ENCODE measurements at regions not wholly inside any gene's neighbourhood (a gene's known extent, or its start where the extent isn't known, plus 50 kb on each side); places are given as distances from the start of the nearest gene placed in this dataset.
"Not testable (repeated sequence)": the region's sequence is repeated elsewhere in the genome, so short reads cannot be mapped to it uniquely, and the experiment has no call there.

DNA sequence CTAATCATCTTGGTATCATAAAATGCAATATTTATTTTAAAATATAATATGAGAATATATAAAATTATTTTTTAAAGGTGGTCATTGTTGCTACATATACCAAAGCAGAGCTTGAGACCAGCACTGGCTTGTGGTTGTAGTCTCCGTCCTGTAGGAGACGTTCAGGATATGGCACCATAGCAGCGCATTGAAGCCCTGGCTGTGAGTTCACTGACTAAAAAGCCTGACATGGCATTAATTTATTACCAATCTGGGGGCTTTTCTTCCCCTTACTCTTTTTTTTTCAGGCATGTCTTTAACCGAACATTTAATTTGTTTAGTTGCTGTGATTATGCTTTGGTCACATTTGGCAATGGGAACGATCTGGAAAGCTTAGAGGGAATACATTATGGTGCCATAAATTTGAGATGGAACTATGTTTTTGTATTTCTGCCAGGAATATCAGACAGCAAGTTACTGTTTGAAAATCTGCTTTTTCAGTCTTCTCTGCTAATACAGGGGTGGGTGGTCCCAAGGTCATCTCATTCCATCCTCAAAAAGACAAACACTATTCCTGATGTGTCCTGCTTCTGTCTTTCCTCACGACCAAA is 108.5 kb downstream of the ZIC4 start:
- no peak overlapping the region; the same call in 1 of the 2 replicates for H3K4me3 ChIP-seq (ENCODE audit: low read depth, low read length)
- POLR2A ChIA-PET = no interaction called here

DNA sequence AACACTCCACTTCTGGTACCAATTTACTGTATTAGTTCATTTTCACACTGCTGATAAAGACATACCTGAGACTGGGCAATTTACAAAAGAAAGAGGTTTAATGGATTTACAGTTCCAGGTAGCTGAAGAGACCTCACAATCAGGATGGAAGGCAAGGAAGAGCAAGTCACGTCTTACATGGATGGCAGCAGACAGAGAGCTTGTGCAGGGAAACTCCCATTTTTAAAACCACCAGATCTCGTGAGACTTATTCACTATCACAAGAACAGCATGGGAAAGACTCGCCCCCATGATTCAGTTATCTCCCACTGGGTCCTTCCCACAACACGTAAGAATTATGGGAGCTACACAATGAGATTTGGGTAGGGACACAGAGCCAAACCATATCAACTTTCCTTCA is 119.0 kb downstream of the ZIC4 start:
- DNase-seq (ENCODE audit: low read depth, low spot score); CTCF ChIA-PET; H3K4me3 ChIP-seq (ENCODE audit: low read depth, low read length); POLR2A ChIA-PET: not testable (repeated sequence)

More for the DNA sequence above, 108.5 kb downstream of the ZIC4 start:
- TF ChIP-seq, protein P1, sequence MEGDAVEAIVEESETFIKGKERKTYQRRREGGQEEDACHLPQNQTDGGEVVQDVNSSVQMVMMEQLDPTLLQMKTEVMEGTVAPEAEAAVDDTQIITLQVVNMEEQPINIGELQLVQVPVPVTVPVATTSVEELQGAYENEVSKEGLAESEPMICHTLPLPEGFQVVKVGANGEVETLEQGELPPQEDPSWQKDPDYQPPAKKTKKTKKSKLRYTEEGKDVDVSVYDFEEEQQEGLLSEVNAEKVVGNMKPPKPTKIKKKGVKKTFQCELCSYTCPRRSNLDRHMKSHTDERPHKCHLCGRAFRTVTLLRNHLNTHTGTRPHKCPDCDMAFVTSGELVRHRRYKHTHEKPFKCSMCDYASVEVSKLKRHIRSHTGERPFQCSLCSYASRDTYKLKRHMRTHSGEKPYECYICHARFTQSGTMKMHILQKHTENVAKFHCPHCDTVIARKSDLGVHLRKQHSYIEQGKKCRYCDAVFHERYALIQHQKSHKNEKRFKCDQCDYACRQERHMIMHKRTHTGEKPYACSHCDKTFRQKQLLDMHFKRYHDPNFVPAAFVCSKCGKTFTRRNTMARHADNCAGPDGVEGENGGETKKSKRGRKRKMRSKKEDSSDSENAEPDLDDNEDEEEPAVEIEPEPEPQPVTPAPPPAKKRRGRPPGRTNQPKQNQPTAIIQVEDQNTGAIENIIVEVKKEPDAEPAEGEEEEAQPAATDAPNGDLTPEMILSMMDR (IDR thresholded peaks at IDR 0.05; ENCODE audit: insufficient read depth, low read length, missing control alignments) = no peak
- CTCF ChIA-PET = no interaction called here
- no peak for DNase-seq (ENCODE audit: low read depth, low spot score)

DNA sequence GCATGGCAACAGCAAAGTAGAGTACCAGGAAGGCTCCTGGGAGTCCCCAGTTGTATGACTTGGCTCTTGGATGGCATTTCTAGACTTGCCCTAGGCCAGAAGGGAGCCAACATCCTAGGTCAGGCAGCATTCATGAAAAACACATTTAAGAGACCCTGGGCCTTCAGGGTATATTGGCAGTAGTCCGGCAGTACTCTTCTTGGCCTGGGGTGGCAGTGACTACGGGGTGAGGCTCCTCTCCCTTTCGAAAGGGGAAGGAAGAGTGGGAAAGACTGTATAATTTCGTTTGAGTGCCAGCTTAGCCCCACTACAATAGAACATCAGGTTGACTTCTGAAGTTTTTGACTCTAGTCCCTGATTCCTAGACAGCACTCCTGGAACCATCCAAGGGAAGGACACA is 136.4 kb downstream of the ZIC4 start:
- no peak for DNase-seq (ENCODE audit: low read depth, low spot score)
- ChIA-PET POLR2A (no interaction called here), CTCF (no interaction called here)

DNA sequence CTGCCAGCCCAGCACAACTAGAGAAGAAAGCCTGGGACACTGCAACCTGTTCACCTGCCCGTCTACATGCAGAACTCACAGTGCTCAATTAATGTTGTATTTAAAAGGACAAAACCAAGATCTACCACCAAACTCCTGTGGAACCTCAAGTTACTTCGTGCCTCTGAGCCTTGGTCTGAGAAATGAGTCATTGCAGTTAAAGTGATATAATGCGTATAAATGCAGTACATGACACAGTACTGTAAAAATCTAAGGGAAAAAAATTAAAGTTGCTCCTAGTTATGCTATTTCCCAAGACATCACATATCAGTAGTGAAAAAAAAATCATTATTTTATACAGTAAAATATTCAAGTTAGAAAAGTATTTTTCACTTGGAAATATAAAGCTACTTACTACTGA is 138.9 kb downstream of the ZIC4 start:
- TF ChIP-seq, protein P1 (IDR thresholded peaks at IDR 0.05; ENCODE audit: insufficient read depth, low read length, missing control alignments) = no peak
- peak; percentile 9 for DNase-seq (ENCODE audit: low read depth, low spot score)
- CTCF ChIA-PET = no interaction called here
- H3K4me3 ChIP-seq (ENCODE audit: low read depth, low read length) = no peak overlapping the region
- POLR2A ChIA-PET = no interaction called here

More for the DNA sequence above, 136.4 kb downstream of the ZIC4 start:
- TF ChIP-seq, protein P1 (IDR thresholded peaks at IDR 0.05; ENCODE audit: insufficient read depth, low read length, missing control alignments) = no peak
- no peak overlapping the region for H3K4me3 ChIP-seq (ENCODE audit: low read depth, low read length)

DNA sequence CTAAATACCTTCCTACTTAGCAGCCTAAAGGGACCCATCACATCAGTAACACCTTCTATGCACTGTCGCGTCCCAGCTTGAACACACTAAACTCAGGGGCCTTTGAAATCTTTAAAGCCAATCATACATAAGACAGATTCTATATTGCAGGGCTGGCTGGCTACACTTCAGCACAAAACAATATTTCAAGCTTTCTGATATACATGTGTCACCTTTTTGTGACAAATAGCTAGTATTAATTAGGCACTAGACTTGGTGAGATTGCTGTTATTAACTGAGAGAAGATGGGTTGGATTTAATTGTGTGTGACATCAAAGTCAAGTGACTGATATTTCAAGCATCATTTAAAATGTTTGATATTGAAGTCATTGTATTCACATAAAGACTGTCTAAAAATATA is 148.4 kb downstream of the ZIC4 start:
- no peak for DNase-seq (ENCODE audit: low read depth, low spot score)
- TF ChIP-seq, protein P1 (IDR thresholded peaks at IDR 0.05; ENCODE audit: insufficient read depth, low read length, missing control alignments) = no peak
- CTCF ChIA-PET = no interaction called here
- POLR2A ChIA-PET = no interaction called here
- no peak overlapping the region for H3K4me3 ChIP-seq (ENCODE audit: low read depth, low read length)

DNA sequence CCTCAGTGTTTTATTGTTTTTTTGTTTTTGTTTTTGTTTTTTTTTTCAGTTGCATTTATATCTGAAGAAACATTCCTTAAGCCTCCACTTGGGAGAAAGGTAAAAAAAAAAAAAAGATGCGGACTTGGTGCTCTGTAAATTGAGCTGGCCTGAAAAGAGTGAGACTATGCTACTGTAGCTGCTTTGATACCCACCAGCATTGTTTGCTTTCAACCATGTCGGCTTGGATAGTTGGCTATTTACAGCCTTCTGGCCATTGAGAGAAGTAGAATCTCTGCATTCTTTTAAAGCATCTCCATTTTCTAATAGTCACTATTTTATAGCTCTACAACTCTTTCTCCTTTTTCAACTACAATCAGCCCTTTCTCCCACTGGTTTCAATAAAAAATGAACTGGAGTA is 149.6 kb downstream of the ZIC4 start:
- CTCF ChIA-PET = no interaction called here
- POLR2A ChIA-PET = no interaction called here
- H3K4me3 ChIP-seq (ENCODE audit: low read depth, low read length) = no peak overlapping the region
- DNase-seq (ENCODE audit: low read depth, low spot score) = no peak
- TF ChIP-seq, protein P1 (IDR thresholded peaks at IDR 0.05; ENCODE audit: insufficient read depth, low read length, missing control alignments) = no peak

DNA sequence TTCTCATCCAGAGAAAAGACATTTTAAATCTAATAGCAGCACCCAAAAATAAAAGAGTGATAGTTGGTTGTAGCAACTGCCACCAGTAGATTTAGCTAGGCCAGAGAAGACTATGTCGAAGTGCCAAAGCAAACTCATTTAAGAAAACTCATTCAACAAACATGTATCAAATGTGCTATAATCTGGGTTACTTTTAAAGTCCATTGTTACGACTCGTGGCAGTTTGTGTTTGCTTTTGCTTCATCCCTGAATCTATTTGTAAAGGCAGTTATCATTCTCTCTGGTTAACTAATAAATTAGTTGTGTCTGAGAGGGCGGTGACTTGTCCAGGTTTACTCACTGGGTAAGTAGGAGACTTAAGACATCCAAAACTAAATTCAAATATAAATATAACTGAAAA is 159.4 kb downstream of the ZIC4 start:
- TF ChIP-seq, protein P1 (IDR thresholded peaks at IDR 0.05; ENCODE audit: insufficient read depth, low read length, missing control alignments) = no peak
- no peak overlapping the region for H3K4me3 ChIP-seq (ENCODE audit: low read depth, low read length)
- ChIA-PET CTCF (no interaction called here), POLR2A (no interaction called here)
- peak; percentile 10 for DNase-seq (ENCODE audit: low read depth, low spot score)

DNA sequence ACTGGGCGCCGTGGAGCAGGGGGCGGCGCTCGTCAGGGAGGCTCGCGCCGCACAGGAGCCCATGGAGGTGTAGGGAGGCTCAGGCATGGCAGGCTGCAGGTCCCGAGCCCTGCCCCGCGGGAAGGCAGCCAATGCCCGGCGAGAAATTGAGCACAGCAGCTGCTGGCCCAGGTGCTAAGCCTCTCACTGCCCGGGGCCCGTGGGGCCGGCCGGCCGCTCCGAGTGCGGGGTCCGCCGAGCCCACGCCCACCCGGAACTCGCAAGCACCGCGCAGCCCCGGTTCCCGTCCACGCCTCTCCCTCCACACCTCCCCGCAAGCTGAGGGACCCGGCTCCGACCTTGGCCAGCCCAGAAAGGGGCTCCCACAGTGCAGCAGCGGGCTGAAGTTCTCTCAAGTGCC is 160.7 kb downstream of the ZIC4 start:
- DNase-seq (ENCODE audit: low read depth, low spot score); H3K4me3 ChIP-seq (ENCODE audit: low read depth, low read length); CTCF ChIA-PET; POLR2A ChIA-PET: not testable (repeated sequence)

DNA sequence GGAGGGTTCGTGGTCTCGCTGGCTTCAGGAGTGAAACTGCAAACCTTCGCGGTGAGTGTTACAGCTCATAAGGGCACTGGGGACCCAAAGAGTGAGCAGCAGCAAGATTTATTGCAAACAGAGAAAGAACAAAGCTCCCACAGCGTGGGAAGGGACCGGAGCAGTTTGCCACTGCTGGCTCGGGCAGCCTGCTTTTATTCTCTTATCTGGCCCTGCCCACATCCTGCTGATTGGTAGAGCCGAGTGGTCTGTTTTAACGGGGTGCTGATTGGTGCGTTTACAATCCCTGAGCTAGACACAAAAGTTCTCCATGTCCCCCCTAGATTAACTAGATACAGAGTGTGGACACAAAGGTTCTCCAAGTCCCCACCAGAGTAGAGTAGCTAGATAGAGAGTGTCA is 161.3 kb downstream of the ZIC4 start:
- POLR2A ChIA-PET; DNase-seq (ENCODE audit: low read depth, low spot score); H3K4me3 ChIP-seq (ENCODE audit: low read depth, low read length); CTCF ChIA-PET: not testable (repeated sequence)

All from AG04449 (cell line).